MM.1S (cell line): ENCODE measurements at regions not wholly inside any gene's neighbourhood (a gene's known extent, or its start where the extent isn't known, plus 50 kb on each side); places are given as distances from the start of the nearest gene placed in this dataset.

ENCODE experiments used
- DNase-seq: peaks from one replicate; pipeline ENCODE4 v3.0.0-alpha.2; 2015
- H2AFZ ChIP-seq: fragments of 300-600 bp; sonication (generic); 2 replicates; pipeline ENCODE4 v1.6.0; 2016; ENCODE audit warnings: antibody characterized with exemption, low read length
- H3F3A ChIP-seq: fragments of 300-600 bp; sonication (generic); 2 replicates; pipeline ENCODE4 v1.6.1; 2016; ENCODE audit warnings: mild to moderate bottlenecking, antibody characterized with exemption, low read length, moderate library complexity, mixed read lengths; ENCODE audit not compliant: insufficient read depth
- H3K27ac ChIP-seq: fragments of 300-600 bp; sonication (generic); 2 replicates; pipeline ENCODE4 v1.5.1; 2016; ENCODE audit warnings: mild to moderate bottlenecking, low read length
- H3K27me3 ChIP-seq: fragments of 300-600 bp; sonication (generic); replicated peaks from 2 replicates; pipeline ENCODE4 v1.6.0; 2016; ENCODE audit warnings: low read length; ENCODE audit not compliant: insufficient read depth
- H3K36me3 ChIP-seq: fragments of 300-600 bp; sonication (generic); replicated peaks from 2 replicates; pipeline ENCODE4 v1.6.1; 2016; ENCODE audit warnings: mild to moderate bottlenecking, low read length, mixed read lengths; ENCODE audit not compliant: insufficient read depth
- H3K4me1 ChIP-seq: fragments of 300-600 bp; sonication (generic); 2 replicates; pipeline ENCODE4 v1.6.1; 2016; ENCODE audit warnings: low read length, mixed read lengths
- H3K4me2 ChIP-seq: fragments of 300-600 bp; sonication (generic); 2 replicates; pipeline ENCODE4 v1.6.0; 2016; ENCODE audit warnings: low read depth, low read length
- H3K4me3 ChIP-seq: fragments of 300-600 bp; sonication (generic); 2 replicates; pipeline ENCODE4 v1.5.1; 2016; ENCODE audit warnings: low read length, mixed read lengths
- H3K79me2 ChIP-seq: fragments of 300-600 bp; sonication (generic); 2 replicates; pipeline ENCODE4 v1.6.1; 2016; ENCODE audit warnings: mixed run types, low read length, mixed read lengths
- H3K9ac ChIP-seq: fragments of 300-600 bp; sonication (generic); 2 replicates; pipeline ENCODE4 v1.6.1; 2016; ENCODE audit warnings: low read length, mixed read lengths
- H3K9me2 ChIP-seq: fragments of 300-600 bp; sonication (generic); replicated peaks from 2 replicates; pipeline ENCODE4 v1.6.1; 2016; ENCODE audit warnings: mild to moderate bottlenecking, low read length, mixed read lengths; ENCODE audit not compliant: insufficient read depth
- H3K9me3 ChIP-seq: fragments of 300-600 bp; sonication (generic); replicated peaks from 2 replicates; pipeline ENCODE4 v1.6.1; 2016; ENCODE audit warnings: mild to moderate bottlenecking, low read length, mixed read lengths; ENCODE audit not compliant: insufficient read depth
- H4K20me1 ChIP-seq: fragments of 300-600 bp; sonication (generic); 2 replicates; pipeline ENCODE4 v1.6.1; 2016; ENCODE audit warnings: mild to moderate bottlenecking, low read length, moderate library complexity, mixed read lengths; ENCODE audit not compliant: insufficient read depth
- EZH2 ChIP-seq: fragments of 300-600 bp; sonication (generic); optimal IDR thresholded peaks from 2 replicates; pipeline ENCODE3; 2017; ENCODE audit warnings: low read depth, mild to moderate bottlenecking, antibody characterized with exemption, low read length, mixed read lengths
- EZH2phosphoT487 ChIP-seq: fragments of 300-600 bp; sonication (generic); IDR thresholded peaks from 2 replicates; pipeline ENCODE4 v1.6.1; 2018; ENCODE audit warnings: antibody characterized with exemption, low read length
- TF ChIP-seq, protein P1 (sequence below): fragments of 300-600 bp; sonication (generic); IDR thresholded peaks from 2 replicates; pipeline ENCODE4 v1.5.1; 2016; ENCODE audit warnings: antibody characterized with exemption, low read length, mixed read lengths

DNA sequence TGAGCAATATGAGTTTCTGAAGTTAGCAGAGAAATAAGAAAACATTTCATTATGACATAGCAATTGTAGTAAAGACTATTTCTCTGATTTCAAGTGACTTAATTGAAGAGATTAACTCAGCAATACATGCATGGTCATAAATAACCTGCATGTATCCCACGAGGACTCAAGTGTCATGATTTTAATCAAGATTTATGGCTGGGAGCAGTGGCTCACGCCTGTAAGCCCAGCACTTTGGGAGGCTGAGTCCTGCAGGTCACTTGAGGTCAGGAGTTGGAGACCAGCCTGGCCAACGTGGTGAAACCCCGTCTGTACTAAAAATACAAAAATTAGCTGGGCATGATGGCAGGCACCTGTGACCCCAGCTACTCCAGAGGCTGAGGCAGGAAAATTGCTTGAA is 311.9 kb upstream of the PLD5 start:
- no peaks in the 10 kb centered on the region for H3K9me3 ChIP-seq
- H3K79me2 ChIP-seq, result no peaks in the 10 kb centered on the region
- no peak overlapping the region for H3K27ac ChIP-seq
- H3K4me2 ChIP-seq, result no peak overlapping the region
- H3K27me3 ChIP-seq, result no peaks in the 10 kb centered on the region
- H3K36me3 ChIP-seq, result no peaks in the 10 kb centered on the region
- no peak overlapping the region for H3K4me3 ChIP-seq
- no peaks in the 10 kb centered on the region for H3K9me2 ChIP-seq
- H3K4me1 ChIP-seq, result no peaks in the 10 kb centered on the region
- no peak overlapping the region for H3K9ac ChIP-seq
- TF ChIP-seq EZH2, result no peak
- TF ChIP-seq, protein P1, sequence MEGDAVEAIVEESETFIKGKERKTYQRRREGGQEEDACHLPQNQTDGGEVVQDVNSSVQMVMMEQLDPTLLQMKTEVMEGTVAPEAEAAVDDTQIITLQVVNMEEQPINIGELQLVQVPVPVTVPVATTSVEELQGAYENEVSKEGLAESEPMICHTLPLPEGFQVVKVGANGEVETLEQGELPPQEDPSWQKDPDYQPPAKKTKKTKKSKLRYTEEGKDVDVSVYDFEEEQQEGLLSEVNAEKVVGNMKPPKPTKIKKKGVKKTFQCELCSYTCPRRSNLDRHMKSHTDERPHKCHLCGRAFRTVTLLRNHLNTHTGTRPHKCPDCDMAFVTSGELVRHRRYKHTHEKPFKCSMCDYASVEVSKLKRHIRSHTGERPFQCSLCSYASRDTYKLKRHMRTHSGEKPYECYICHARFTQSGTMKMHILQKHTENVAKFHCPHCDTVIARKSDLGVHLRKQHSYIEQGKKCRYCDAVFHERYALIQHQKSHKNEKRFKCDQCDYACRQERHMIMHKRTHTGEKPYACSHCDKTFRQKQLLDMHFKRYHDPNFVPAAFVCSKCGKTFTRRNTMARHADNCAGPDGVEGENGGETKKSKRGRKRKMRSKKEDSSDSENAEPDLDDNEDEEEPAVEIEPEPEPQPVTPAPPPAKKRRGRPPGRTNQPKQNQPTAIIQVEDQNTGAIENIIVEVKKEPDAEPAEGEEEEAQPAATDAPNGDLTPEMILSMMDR, result no peak
- H2AFZ ChIP-seq, result no peak overlapping the region
- no peak for DNase-seq
- H3F3A ChIP-seq, result no peaks in the 10 kb centered on the region
- H4K20me1 ChIP-seq, result no peaks in the 10 kb centered on the region

DNA sequence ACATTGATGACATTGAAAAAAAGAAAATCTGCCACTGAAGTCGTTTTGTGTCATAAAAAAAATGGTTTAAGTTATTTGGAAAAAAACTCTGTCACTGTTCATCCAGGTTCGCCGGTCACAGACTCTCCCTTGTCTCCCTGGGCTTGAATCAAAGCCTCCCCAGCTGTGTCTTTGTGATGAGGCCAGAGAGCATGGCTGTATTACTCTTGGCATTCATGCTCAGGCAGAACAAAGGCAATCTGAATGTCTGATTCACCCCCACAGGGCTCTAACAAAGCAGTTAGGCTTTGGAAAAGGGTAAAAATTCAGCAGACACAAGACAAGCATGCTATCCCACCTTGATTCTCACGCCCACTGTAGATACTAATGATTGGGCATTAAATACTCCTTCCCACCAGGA is 304.3 kb upstream of the PLD5 start:
- Histone ChIP-seq H3K4me3 (no peak overlapping the region), H3K79me2 (no peaks in the 10 kb centered on the region), H3F3A (no peaks in the 10 kb centered on the region), H3K9me2 (no peaks in the 10 kb centered on the region), H3K9ac (no peak overlapping the region), H2AFZ (no peak overlapping the region), H3K4me2 (no peak overlapping the region), H3K4me1 (no peaks in the 10 kb centered on the region), H3K9me3 (no peaks in the 10 kb centered on the region), H4K20me1 (no peaks in the 10 kb centered on the region), H3K27ac (no peak overlapping the region), H3K36me3 (no peaks in the 10 kb centered on the region), H3K27me3 (no peaks in the 10 kb centered on the region)
- TF ChIP-seq EZH2 (no peak), EZH2phosphoT487 (no peak)
- TF ChIP-seq, protein P1, result no peak
- no peak for DNase-seq

DNA sequence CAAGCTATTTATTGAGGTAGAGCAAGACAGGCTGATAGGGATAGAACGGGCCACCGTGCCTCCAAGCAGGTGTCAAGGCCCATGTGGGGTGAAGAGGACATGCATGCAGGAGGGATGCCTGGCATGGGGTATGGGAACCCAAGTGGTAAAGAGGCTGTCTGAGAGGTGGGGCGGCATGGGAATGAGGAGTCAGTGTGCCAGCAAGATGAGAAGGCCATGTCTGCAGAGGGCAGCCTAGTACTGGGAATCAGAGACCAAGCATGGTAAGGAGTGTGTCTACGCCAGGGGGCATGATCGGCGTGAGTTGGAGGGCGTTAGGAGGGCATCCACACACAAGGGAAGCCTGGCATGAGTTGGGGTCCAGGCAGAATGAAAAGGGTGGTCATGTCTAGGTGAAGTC is 303.7 kb upstream of the PLD5 start:
- no peaks in the 10 kb centered on the region for H3F3A ChIP-seq
- H3K4me2 ChIP-seq, result no peak overlapping the region
- H3K79me2 ChIP-seq, result no peaks in the 10 kb centered on the region
- no peaks in the 10 kb centered on the region for H3K9me3 ChIP-seq
- H3K4me3 ChIP-seq, result no peak overlapping the region
- H3K9me2 ChIP-seq, result no peaks in the 10 kb centered on the region
- no peaks in the 10 kb centered on the region for H3K36me3 ChIP-seq
- no peaks in the 10 kb centered on the region for H4K20me1 ChIP-seq
- TF ChIP-seq EZH2phosphoT487, result no peak
- TF ChIP-seq EZH2, result no peak
- TF ChIP-seq, protein P1, result no peak
- no peaks in the 10 kb centered on the region for H3K27me3 ChIP-seq
- H3K9ac ChIP-seq, result no peak overlapping the region
- no peaks in the 10 kb centered on the region for H3K4me1 ChIP-seq
- H2AFZ ChIP-seq, result no peak overlapping the region
- DNase-seq, result no peak
- no peak overlapping the region for H3K27ac ChIP-seq
